ENCODE measurements at regions not wholly inside any gene's neighbourhood (a gene's known extent, or its start where the extent isn't known, plus 50 kb on each side); places are given as distances from the start of the nearest gene placed in this dataset.

GRCh38 chr5:1641560-1642166 is 117.9 kb upstream of the LPCAT1 start:
- 1% methylated on average over 10 of the region's 12 CpGs for WGBS (ENCODE audit: insufficient coverage)
- Mint-ChIP-seq H3K27ac (no peak overlapping the region), H3K9me3 (ENCODE audit: insufficient read depth) (no peaks in the 10 kb centered on the region), H3K4me3 (no peak overlapping the region), H3K4me1 (peaks cover 12% of the 10 kb centered on the region), H3K27me3 (peaks cover 29% of the 10 kb centered on the region)
- DNase-seq (peak; percentile 82), ATAC-seq (ENCODE audit: low read depth) (peak; percentile 80)
- H2AFZ ChIP-seq (ENCODE audit: insufficient read depth, low read depth, low read length, poor library complexity, severe bottlenecking) = peak overlapping the region; percentile 53
- H3K79me2 ChIP-seq (ENCODE audit: control insufficient read depth, insufficient read depth, low read length) = no peaks in the 10 kb centered on the region
- no peak overlapping the region for H3K4me3 ChIP-seq (ENCODE audit: control extremely low read depth in 1 of 5, extremely low read depth in 1 of 5, insufficient read depth in 1 of 5, low read depth in 2 of 5, low read length in 4 of 5)
- peaks cover 0 to 4% (median 0%) of the 10 kb centered on the region in 3 donors for H3K9me3 ChIP-seq (ENCODE audit: control extremely low read depth in 1 of 3, control insufficient read depth in 2 of 3, insufficient read depth in 1 of 3, low read length in 2 of 3)
- no peak overlapping the region for H3K9ac ChIP-seq (ENCODE audit: low read length)
- CTCF ChIA-PET = interaction anchor here (0.8 to 6.8 kb wide), 2 partner anchors 261 to 472 kb away, joined by 3 to 84 read pairs; no protein-coding TSS in a partner anchor
- H3K36me3 ChIP-seq (replicated peaks in 1 of 2; ENCODE audit: control extremely low read depth in 1 of 2, control insufficient read depth in 1 of 2, extremely low read depth in 1 of 2, insufficient read depth in 2 of 2, low read length in 1 of 2) = no peaks in the 10 kb centered on the region
- intact Hi-C loops (cut with micrococcal nuclease) = loop anchor here (1.0 kb wide), 4 partner anchors 162 to 473 kb away; no protein-coding TSS in a partner anchor
- POLR2A ChIA-PET = interaction anchor here (0.6 kb wide), 1 partner anchor 16 kb away, joined by 3 read pairs; no protein-coding TSS in a partner anchor
- H4K20me1 ChIP-seq (ENCODE audit: control insufficient read depth, insufficient read depth, low read length, poor library complexity, severe bottlenecking) = no peaks in the 10 kb centered on the region
- H3K4me2 ChIP-seq (replicated peaks; ENCODE audit: low read depth, low read length, poor library complexity, severe bottlenecking) = no peak overlapping the region
- peak; percentile 99 for TF ChIP-seq CTCF (IDR thresholded peaks at IDR 0.05)
- no peak for TF ChIP-seq EZH2 (IDR thresholded peaks at IDR 0.05; ENCODE audit: borderline replicate concordance, insufficient read depth, low read depth, low read length, poor library complexity, severe bottlenecking)
- H3K27ac ChIP-seq (ENCODE audit: low read length in 2 of 2) = no peak overlapping the region
- H3K4me1 ChIP-seq (ENCODE audit: control insufficient read depth in 2 of 2, insufficient read depth in 2 of 2, low read length in 2 of 2) = peaks cover 10 to 14% of the 10 kb centered on the region in 2 donors
- H3K27me3 ChIP-seq (replicated peaks in 1 of 4; ENCODE audit: control extremely low read depth in 1 of 4, control insufficient read depth in 3 of 4, insufficient read depth in 4 of 4, low read length in 3 of 4) = peaks cover 0 to 32% (median 18%) of the 10 kb centered on the region in 4 experiments

GRCh38 chr5:1641041-1641440 is 117.3 kb upstream of the LPCAT1 start:
- no peak for DNase-seq
- TF ChIP-seq CTCF (IDR thresholded peaks at IDR 0.05) (no peak), EZH2 (IDR thresholded peaks at IDR 0.05; ENCODE audit: borderline replicate concordance, insufficient read depth, low read depth, low read length, poor library complexity, severe bottlenecking) (no peak)
- H3K27me3 ChIP-seq (replicated peaks in 1 of 4; ENCODE audit: control extremely low read depth in 1 of 4, control insufficient read depth in 3 of 4, insufficient read depth in 4 of 4, low read length in 3 of 4) = peaks cover 0 to 32% (median 18%) of the 10 kb centered on the region in 4 experiments
- WGBS (ENCODE audit: insufficient coverage) = 75% methylated on average over 4 of the region's 16 CpGs
- no peaks in the 10 kb centered on the region for H4K20me1 ChIP-seq (ENCODE audit: control insufficient read depth, insufficient read depth, low read length, poor library complexity, severe bottlenecking)
- POLR2A ChIA-PET = no interaction called here
- H3K4me2 ChIP-seq (replicated peaks; ENCODE audit: low read depth, low read length, poor library complexity, severe bottlenecking) = no peak overlapping the region
- H3K4me3 ChIP-seq (ENCODE audit: control extremely low read depth in 1 of 5, extremely low read depth in 1 of 5, insufficient read depth in 1 of 5, low read depth in 2 of 5, low read length in 4 of 5) = no peak overlapping the region
- peak overlapping the region; percentile 53 for H2AFZ ChIP-seq (ENCODE audit: insufficient read depth, low read depth, low read length, poor library complexity, severe bottlenecking)
- no peak overlapping the region for H3K27ac ChIP-seq (ENCODE audit: low read length in 2 of 2)
- H3K9me3 ChIP-seq (ENCODE audit: control extremely low read depth in 1 of 3, control insufficient read depth in 2 of 3, insufficient read depth in 1 of 3, low read length in 2 of 3) = peaks cover 0 to 4% (median 0%) of the 10 kb centered on the region in 3 donors
- H3K79me2 ChIP-seq (ENCODE audit: control insufficient read depth, insufficient read depth, low read length) = no peaks in the 10 kb centered on the region
- Mint-ChIP-seq H3K9me3 (ENCODE audit: insufficient read depth) (no peaks in the 10 kb centered on the region), H3K27me3 (peaks cover 27% of the 10 kb centered on the region), H3K4me1 (peaks cover 14% of the 10 kb centered on the region), H3K27ac (no peak overlapping the region), H3K4me3 (no peak overlapping the region)
- CTCF ChIA-PET = interaction anchor here (0.9 to 6.8 kb wide), 3 partner anchors 18 to 472 kb away, joined by 4 to 84 read pairs (median 12); no protein-coding TSS in a partner anchor
- intact Hi-C loops (cut with micrococcal nuclease) = loop anchor here (1.0 kb wide), 4 partner anchors 162 to 473 kb away; no protein-coding TSS in a partner anchor
- peaks cover 10 to 14% of the 10 kb centered on the region in 2 donors for H3K4me1 ChIP-seq (ENCODE audit: control insufficient read depth in 2 of 2, insufficient read depth in 2 of 2, low read length in 2 of 2)
- no peak for ATAC-seq (ENCODE audit: low read depth)
- H3K9ac ChIP-seq (ENCODE audit: low read length) = no peak overlapping the region
- no peaks in the 10 kb centered on the region for H3K36me3 ChIP-seq (replicated peaks in 1 of 2; ENCODE audit: control extremely low read depth in 1 of 2, control insufficient read depth in 1 of 2, extremely low read depth in 1 of 2, insufficient read depth in 2 of 2, low read length in 1 of 2)
